ENCODE measurements at regions not wholly inside any gene's neighbourhood (a gene's known extent, or its start where the extent isn't known, plus 50 kb on each side); places are given as distances from the start of the nearest gene placed in this dataset.

DNA sequence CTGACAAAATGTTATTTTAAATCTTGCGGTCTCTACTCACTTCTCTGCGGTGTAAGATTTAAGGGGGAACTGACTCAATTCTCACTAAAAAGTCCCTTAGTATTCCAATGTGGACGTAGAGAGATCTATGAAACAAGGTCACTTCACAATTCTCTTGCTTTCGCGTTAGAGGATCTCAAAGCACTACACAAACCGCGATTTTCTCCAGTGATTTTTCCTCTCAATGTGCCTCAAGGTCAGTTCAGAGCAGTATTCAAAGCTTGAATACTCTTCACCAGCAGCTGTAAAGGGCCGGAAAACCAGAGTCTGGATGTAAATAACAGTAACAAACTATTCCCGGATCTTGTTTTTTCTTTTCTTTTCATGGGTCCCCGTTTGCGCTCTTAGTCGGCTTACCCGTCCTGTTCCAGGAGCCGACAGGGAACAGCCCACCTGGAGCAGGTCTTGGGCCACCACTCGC is 128.2 kb downstream of the TMEM161B start:
- CTCF ChIA-PET, result interaction anchor here (1.1 to 1.6 kb wide), 2 partner anchors 462 to 551 kb away, joined by 3 to 7 read pairs; no protein-coding TSS in a partner anchor
- peak; percentile 24 for DNase-seq (ENCODE audit: low spot score)

DNA sequence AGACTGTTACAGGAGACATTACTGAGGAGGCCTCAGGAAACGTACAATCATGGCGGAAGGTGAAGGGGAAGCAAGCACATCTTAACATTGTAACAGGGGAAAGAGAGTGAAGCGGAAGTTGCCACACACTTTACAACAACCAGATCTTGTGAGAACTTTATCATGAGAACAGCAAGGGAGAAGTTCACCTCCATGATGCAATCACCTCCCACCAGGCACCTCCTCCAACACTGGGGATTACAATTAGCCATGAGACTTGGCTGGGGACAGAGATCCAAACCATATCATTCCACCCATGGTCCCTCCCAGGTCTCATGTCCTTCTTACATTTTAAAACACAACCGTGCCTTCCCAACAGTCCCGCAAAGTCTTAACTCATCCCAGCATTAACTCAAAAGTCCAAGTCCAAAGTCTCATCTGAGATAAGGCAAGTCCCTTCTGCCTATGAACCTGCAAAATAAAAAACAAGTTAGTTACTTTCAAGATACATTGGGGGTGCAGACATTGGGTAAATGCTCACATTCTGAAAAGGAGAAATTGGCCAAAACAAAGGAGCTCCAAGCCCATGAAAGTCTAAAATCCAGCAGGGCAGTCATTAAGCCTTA is 138.3 kb downstream of the TMEM161B start:
- TF ChIP-seq, protein P1, sequence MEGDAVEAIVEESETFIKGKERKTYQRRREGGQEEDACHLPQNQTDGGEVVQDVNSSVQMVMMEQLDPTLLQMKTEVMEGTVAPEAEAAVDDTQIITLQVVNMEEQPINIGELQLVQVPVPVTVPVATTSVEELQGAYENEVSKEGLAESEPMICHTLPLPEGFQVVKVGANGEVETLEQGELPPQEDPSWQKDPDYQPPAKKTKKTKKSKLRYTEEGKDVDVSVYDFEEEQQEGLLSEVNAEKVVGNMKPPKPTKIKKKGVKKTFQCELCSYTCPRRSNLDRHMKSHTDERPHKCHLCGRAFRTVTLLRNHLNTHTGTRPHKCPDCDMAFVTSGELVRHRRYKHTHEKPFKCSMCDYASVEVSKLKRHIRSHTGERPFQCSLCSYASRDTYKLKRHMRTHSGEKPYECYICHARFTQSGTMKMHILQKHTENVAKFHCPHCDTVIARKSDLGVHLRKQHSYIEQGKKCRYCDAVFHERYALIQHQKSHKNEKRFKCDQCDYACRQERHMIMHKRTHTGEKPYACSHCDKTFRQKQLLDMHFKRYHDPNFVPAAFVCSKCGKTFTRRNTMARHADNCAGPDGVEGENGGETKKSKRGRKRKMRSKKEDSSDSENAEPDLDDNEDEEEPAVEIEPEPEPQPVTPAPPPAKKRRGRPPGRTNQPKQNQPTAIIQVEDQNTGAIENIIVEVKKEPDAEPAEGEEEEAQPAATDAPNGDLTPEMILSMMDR (conservative IDR thresholded peaks at IDR 0.05; ENCODE audit: low read depth), result no peak
- POLR2A ChIA-PET (ENCODE audit: low non-redundant PET), result no interaction called here
- no peak for DNase-seq (ENCODE audit: low spot score)
- no peak overlapping the region for H3K27ac ChIP-seq
- CTCF ChIA-PET, result interaction anchor here (0.6 kb wide), 2 partner anchors 11 to 472 kb away, joined by 4 to 5 read pairs; no protein-coding TSS in a partner anchor

More for the DNA sequence above, 128.2 kb downstream of the TMEM161B start:
- TF ChIP-seq, protein P1 (conservative IDR thresholded peaks at IDR 0.05; ENCODE audit: low read depth), result no peak
- H3K27ac ChIP-seq, result no peak overlapping the region
- POLR2A ChIA-PET (ENCODE audit: low non-redundant PET), result no interaction called here

DNA sequence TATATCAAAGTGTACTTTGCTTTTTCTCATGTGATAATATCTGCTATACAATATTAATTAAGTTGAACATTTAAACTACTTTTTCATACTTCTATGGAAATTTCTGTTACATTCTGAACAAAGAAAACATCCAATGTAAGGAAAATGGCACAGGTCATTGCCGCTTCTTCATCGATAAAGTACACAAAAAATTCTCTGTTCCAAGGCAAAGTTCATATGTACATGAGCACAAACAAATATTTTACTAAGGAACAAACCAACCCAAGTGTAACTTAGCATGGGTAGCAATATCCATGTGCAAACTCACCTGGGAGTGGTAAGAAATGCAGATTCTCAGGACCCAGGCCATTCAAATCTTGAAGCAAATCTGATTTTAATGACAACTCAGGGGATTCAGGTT is 139.8 kb downstream of the TMEM161B start:
- TF ChIP-seq, protein P1 (conservative IDR thresholded peaks at IDR 0.05; ENCODE audit: low read depth), result no peak
- ChIA-PET CTCF (interaction anchor here (0.5 to 0.7 kb wide), 3 partner anchors 347 to 562 kb away, joined by 3 to 4 read pairs (median 3); no protein-coding TSS in a partner anchor), POLR2A (ENCODE audit: low non-redundant PET) (no interaction called here)
- DNase-seq (ENCODE audit: low spot score), result no peak
- H3K27ac ChIP-seq, result no peak overlapping the region

DNA sequence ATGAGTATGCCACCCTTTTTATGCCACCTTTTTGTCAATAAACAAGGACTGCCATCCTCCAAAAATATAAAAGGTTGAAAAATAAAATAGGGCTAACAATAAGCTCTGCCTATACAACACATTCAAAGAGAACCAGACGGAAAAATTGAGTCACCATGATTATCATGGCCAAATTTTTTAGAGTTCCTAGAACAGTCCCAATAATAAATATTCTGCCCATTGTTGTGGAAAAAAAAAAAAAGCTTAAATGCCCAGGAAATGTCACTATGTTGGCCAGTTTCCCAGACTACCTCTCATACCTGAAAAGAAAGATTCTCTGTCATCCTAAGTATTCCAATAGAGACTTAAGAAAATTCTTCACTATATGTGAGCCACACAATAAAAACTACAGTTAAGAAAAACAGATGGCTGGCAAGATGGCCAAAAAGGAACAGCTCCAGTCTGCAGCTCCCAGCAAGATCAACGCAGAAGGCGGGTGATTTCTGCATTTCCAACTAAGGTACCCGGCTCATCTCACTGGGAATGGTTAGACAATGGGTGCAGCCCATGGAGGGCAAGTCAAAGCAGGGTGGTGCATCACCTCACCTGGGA is 149.0 kb downstream of the TMEM161B start:
- CTCF ChIA-PET, result interaction anchor here (0.6 to 1.2 kb wide), 2 partner anchors 11 to 483 kb away, joined by 3 to 5 read pairs; no protein-coding TSS in a partner anchor
- POLR2A ChIA-PET (ENCODE audit: low non-redundant PET), result no interaction called here

DNA sequence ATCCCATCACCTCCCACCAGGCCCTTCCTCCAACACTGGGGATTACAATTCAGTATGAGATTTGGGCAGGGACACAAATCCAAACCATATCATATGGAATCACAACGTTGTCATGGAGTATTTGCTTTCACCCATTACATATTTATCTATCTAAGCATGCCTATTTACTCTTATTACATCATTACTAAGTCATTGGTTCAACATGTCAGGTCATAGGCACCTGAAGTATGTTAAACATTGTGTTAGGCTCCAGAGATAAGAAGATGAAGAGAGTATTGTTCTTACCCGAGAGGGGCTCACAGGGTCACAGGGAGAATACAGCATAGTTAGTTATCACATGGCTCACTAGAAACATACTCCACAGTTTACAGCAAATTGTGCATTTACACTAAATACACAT is 150.5 kb downstream of the TMEM161B start:
- H3K27ac ChIP-seq, result no peak overlapping the region
- ChIA-PET POLR2A (ENCODE audit: low non-redundant PET) (no interaction called here), CTCF (no interaction called here)
- DNase-seq (ENCODE audit: low spot score), result no peak
- TF ChIP-seq, protein P1 (conservative IDR thresholded peaks at IDR 0.05; ENCODE audit: low read depth), result no peak

More for the DNA sequence above, 149.0 kb downstream of the TMEM161B start:
- H3K27ac ChIP-seq, result no peak overlapping the region
- TF ChIP-seq, protein P1 (conservative IDR thresholded peaks at IDR 0.05; ENCODE audit: low read depth), result no peak
- no peak for DNase-seq (ENCODE audit: low spot score)

DNA sequence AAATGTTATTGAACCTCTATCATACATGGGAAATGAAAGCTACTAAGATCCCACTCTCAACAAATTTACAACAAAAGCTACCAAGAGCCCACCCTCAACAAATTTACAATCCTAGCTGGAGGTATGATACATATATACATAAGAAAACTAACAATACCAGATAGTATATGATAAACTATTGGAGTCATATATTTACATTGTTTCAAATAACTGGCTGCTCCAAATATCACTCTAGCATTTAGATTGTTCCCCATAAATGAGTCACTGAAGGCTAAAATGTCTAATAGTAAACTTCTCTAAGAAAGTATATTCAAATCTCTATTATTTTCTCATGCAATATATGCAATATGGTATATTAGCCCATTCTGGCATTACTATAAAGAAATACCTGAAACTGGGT is 151.1 kb downstream of the TMEM161B start:
- TF ChIP-seq, protein P1 (conservative IDR thresholded peaks at IDR 0.05; ENCODE audit: low read depth), result no peak
- no peak overlapping the region for H3K27ac ChIP-seq
- no peak for DNase-seq (ENCODE audit: low spot score)
- ChIA-PET POLR2A (ENCODE audit: low non-redundant PET) (no interaction called here), CTCF (no interaction called here)
